UCSD-AML1 (cell line): ENCODE measurements at regions not wholly inside any gene's neighbourhood (a gene's known extent, or its start where the extent isn't known, plus 50 kb on each side); places are given as distances from the start of the nearest gene placed in this dataset.

ENCODE experiments used
- DNase-seq: peaks from one replicate; lab custom pipeline; 2025; ENCODE audit not compliant: unreplicated experiment; lab: John Stamatoyannopoulos, UW

DNA sequence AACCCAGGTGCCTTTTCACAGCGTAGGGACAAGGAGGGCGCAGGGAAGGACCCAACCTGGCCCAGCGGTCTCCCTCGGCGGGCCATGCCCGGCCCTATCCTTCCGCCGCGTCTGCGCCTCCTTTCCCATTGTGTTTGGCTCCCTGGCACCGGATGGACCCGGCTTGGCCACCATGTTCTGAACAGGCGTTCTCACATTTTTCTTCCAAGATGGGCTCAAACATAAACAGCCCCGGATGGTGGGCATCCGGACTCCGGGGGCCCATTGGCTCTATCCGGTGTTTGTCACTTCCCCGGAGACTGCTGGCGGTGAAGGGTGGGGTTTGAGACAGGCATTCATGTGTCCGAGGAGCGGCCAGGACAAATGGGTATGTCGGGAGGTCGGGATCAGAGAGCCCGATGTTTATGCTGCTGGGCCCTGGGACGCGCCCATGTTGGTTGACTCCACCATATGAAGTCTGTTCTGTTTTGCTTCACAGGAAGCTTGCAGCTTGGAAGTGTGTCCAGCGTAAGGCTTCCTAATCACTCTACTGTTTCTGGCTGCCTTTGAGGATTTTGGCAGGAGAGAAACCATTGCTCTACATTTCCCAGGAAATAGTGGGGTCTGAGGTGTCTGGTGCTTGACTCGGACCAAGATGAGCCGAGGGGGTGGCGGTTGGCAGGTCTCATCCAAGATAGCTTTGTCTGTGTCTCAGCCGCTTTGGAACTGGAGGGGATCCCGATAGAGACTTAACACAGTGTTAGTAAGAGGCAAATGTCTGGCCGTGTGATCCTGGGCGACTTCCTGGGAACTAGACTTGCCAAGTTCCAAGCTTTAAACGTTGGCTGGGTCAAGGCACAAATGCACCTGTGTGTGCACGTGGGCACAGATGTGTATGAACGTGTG lies 188.3 kb downstream of the IRF8 start:
- no peak for DNase-seq

DNA sequence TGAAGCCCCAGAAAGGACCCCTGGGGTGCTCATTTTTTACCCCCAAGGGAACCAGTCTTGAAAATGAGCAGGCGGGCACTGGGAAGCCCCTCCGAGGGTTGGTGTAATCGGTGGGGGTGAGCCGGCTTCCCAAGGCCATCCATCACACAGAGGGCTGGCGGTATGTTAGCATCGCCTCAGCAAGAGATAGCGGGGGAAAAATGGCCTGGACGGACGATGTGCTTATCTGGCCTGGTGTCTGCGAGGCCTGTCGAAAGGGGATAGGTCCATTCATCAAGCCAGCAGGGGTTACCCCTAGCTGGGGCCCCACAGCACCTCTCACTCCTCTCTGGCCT lies 188.9 kb downstream of the IRF8 start:
- no peak for DNase-seq

GRCh38 chr16:86088287-86088686 lies 189.3 kb downstream of the IRF8 start:
- no peak for DNase-seq

GRCh38 chr16:86088816-86089215 lies 189.9 kb downstream of the IRF8 start:
- no peak for DNase-seq

- DNase-seq = no peak
These were observed 190.5 kb downstream of the IRF8 start for GRCh38 chr16:86089334-86089900.

DNA sequence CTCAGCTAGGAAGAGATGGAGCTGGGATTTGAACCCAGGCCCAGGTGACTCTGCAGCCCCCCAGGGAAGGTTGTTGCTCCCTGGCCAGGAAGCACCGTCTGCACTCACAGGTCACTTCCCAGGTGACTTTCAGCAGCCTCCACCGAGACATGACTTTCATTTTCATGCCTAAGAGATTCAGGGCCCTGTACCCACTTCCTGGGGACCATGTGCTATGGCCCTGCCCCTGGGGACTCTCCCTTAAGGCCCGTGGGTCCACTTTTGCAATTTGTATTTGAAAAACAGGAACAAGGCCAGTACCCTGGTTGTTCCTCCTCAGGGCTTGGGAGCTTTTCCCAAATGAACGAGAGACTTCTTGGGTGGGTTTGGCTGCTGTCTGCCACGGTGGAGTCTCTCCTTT lies 191.0 kb downstream of the IRF8 start:
- DNase-seq = no peak

DNA sequence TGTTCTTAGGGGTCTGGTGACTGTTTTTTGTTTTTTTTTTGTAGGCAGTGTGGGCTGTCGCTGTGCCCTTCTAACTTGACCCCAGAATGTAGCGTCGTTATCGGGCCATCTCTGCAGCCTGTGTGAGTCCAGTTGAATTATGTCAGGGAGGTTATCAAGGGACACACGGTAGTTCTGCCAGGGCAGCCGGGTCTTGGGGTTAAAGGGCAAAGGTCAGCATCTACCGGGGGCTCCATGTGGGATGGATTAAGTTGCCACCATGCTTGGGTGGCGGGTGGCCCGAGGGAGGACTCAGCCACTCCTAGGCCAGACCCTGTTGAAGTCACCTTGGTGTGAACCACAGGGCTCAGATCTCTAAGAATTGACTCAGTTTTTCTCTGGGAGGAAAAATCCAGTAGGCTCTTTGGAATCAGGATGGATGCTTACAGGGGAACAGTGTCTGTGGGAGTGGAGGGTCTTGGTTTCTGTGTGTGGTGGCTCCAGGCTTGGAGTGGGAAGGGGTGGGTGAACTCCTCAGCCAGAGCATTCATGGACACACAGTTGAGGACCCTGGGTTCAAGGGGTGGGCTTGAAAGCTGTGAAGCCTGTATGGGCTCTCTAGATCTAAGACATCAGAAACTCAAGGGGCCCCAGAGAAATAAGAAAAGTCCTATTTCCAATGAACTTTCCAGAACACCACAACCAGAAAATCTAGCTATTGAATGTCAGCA lies 191.7 kb downstream of the IRF8 start:
- DNase-seq = no peak

DNA sequence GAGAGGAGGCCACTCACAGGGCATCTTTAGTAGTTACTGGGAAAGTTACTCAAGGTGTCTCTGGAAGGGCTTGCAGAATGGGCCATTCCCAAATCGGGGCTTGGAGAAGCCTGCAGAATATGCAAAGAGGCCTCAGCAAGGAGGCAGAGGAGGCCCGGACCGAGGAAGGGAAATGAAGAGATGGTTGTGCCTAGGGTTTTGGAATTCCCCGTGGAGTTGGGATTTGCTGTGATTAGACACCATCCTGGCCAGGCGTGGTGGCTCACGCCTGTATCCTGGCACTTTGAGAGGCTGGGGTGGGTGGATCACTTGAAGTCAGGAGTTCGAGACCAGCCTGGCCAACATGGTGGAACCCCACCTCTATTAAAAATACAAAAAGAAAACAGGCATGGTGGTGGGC lies 193.0 kb downstream of the IRF8 start:
- no peak for DNase-seq

GRCh38 chr16:86092586-86093480 lies 193.9 kb downstream of the IRF8 start:
- no peak for DNase-seq

GRCh38 chr16:86093801-86094750 lies 195.1 kb downstream of the IRF8 start:
- DNase-seq = no peak

- no peak for DNase-seq
These were observed 196.3 kb downstream of the IRF8 start for GRCh38 chr16:86095131-86095752.

GRCh38 chr16:86095906-86096485 lies 197.0 kb downstream of the IRF8 start:
- DNase-seq = no peak

- DNase-seq = no peak
These were observed 197.9 kb downstream of the IRF8 start for GRCh38 chr16:86096850-86097249.

- no peak for DNase-seq
These were observed 200.4 kb downstream of the IRF8 start for GRCh38 chr16:86099326-86099725.

DNA sequence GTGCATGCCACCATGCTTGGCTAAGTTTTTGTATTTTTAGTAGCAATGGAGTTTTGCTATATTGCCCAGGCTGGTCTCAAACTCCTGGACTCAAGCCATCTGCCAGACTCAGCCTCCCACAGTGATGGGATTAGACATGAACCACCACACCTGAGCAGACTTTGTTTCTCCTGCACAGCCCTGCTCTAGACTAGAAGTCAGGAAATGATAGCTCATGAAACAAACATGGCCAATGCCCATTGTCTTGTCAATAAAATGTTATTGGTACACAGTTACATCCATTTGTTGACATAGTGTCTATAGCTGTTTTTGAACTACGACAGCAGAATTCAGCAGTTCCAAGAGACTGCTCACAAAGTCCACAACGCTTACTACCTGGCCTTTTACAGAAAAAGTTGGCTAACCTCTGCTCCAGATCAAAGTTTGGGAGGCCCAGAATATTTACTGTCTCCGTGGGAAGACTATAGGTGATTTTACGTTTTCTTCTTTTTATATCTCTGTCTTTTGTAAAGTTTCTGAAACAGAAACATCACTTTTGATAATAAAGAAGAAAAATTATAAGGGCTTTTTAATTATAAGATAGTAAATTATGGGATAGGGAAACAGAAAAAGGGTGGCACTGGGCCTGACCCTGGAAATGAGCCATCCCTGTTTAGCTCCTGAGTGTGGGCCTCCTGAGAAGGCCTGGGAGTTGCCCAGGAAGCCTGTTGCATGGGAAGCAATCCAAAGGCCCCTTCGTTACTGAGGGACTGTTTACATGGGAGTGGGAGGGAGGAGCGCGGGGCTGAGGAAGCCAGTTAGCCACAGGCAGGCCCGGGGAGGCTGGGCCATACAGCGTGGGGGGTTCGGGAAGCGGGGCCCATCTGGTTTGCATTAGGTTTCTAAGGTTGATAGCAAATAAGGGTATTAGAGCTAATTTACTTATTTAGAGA lies 201.5 kb downstream of the IRF8 start:
- no peak for DNase-seq

- no peak for DNase-seq
These were observed 202.4 kb downstream of the IRF8 start for GRCh38 chr16:86101137-86101896.

DNA sequence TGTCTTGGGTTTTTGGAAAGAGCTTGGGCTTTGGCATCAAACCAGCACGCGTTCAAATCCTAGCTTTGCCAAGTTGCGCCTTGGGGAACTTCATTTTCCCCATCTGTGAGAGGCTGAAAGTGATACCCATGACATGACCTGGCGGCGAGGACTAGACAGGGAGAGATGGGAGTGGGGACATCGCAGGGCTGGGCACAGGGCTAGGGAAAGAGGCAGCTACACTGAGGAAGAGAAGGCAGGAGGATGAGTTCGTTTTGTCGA lies 202.9 kb downstream of the IRF8 start:
- no peak for DNase-seq

DNA sequence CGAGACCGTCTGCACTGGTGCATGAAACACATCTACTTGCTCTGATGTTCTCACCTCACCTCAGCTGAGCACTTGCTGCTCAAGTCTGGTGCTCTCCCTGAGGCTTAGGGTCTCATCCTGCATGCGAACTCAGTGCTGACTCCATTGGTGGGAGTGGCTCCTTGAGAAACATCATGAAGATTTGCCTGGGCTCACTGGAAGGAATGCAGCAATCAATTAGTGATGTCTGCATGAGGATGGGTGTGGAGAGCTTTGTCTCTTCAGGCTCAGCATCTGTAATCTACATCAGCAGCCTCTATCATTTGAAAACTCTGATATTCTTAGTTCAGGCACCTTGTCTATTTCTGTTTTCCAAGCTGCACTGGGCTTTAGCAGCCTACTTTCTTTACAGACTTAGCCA lies 204.4 kb downstream of the IRF8 start:
- DNase-seq = no peak
